Right ventricle myocardium superior (tissue), 1 donor: ENCODE measurements at regions not wholly inside any gene's neighbourhood (a gene's known extent, or its start where the extent isn't known, plus 50 kb on each side); places are given as distances from the start of the nearest gene placed in this dataset.

ENCODE experiments used
- ATAC-seq: fragments of 200-7000 bp; cut with Tn5 transposase; one replicate; pipeline ENCODE4 v1.9.1; 2020; ENCODE audit warnings: mild to moderate bottlenecking; ENCODE audit not compliant: poor library complexity
- DNase-seq: peaks from one replicate; pipeline ENCODE4 v3.0.0-alpha.2; 2020
- intact Hi-C: fragments of 100-400 bp; cut with DNase I; formaldehyde crosslinking; loops from one replicate; pipeline ENCODE4 v1.11.2; 2022
- donor health status: DM: no; HTN: yes; CAD: no; lungs with severe emphysema.

DNA sequence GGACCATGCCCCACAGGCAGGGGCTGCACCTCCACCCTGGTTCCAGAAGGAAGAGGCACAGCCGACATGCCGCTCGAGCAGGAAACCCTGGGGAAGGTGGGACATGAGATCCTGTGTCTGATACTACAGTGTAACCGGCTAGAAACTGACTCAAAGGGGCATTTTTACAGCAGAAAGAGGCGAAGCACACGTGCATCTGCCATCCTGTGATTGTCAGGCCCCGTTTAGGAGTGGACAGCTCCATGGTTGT is 62.7 kb downstream of the SIK1 start:
- no peak for ATAC-seq
- no peak for DNase-seq
- intact Hi-C loops = no loop called here

DNA sequence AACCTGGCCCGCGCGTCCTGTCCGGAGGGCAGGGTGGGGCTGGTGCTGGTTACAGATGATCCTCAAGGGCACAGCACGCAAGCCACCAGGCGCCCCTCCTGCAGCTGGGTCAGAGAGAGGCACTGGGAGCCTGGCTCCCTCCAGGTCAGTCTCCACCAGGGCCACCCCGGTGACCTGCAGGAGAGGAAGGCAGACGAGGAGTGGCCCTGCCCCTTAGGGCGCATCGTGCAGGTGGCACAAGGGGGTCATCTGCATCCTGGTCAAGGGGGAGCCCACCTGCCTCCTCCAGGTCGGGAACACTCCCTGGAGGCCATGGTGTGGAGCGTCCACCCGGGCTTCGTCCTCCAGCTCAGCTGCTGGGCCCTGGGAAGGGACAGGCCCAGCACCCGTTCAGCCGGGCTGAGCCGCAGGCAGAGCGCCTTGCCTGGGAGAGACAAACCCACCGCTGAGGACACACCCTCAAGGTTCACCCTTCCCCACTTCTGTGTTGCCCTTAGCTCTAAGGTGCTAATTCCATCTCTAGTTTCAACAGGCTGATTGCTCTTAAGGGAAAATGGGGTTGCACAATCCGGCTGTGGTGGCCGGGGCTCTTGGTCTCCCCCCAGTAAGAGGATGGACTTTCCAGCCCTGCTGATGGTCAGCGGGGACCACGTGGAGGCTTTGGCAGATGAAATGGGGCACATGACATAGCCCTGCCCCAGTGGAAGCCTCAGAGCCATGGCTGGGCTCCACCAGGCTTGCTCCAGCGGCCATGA is 63.2 kb downstream of the SIK1 start:
- intact Hi-C loops = no loop called here
- no peak for DNase-seq
- no peak for ATAC-seq

DNA sequence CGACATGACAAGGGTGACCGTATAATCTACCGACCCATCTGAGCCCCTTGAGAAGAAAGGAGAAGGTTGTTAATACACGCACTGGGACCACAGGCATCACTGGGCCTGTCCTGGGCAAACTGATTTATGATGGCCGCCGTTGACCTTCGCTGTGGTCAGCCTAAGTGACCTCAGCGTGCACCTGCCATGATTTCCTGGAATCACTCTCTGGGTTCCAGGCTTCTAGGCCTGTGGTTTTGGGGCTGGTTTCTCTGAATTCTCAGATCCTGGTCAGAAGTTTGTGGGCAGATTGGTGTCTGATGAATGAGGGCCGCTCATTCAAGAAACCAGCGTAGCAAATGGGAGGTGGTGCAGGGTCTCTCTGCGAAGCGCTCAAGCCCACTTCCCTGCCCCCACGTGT is 64.0 kb downstream of the SIK1 start:
- intact Hi-C loops = no loop called here
- ATAC-seq (no peak), DNase-seq (no peak)

DNA sequence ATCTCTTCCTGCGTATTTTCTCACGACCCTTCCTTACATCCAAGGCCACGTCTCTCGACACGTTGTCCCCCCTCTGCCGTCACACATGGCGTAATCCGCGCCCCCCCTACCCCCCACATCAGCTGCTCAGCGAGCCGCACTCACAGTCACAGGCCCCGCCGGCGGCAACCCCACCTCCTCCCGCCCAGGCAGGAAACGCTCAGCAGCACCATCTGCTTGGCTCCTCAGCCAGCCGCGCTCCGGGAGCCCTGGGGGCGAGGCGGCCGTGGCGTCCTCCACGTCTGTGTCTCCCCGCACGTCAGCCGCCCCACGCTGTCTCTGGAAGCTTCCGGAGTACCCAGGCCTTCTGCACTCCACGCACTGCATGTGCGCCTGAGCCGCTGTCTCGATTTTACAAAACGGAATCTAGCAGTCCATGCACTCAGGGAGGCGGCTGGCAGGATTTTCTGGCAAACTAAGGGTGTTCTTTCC is 64.6 kb downstream of the SIK1 start:
- DNase-seq (peak; percentile 83), ATAC-seq (peak; percentile 81)
- intact Hi-C loops = no loop called here

DNA sequence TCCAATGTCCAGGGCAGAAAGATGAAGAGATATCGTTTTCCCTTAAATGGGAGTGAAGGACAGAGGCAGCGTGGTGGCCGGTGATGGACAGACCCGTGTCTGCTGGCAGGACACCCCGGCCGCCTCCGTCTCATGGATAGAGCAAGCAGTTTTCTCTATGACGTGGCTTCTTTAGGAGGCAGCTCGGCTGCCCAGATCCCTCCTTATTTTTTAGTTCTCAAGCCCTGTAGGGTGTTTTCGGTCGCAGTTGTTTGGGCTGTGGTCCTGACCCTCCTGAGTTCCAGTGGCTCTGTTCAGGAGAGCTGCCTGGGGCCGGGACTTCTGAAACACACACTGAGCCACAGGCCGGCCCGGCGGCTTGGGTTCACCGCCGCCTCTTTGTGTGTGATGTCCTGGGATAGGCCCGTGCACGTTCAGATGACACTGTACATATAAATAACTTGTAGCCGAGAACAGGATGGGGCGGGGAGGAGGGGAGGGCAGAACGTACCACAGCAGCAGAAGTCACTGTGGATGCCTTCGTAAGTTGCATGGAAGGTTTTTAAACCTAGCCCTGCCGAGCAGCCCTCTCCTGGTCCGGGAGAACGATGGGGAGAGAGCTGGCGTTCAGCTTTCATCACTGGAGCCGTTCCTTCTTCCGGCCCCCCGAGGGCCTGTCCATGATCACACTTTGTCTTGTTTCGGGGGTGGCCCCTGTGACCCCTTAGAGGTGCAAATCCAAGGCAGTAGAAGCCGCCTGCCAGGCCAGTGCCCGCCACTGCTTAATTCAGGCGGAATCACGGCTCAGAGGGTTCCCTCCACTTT is 65.2 kb downstream of the SIK1 start:
- DNase-seq (peak; percentile 76), ATAC-seq (peak; percentile 85)
- intact Hi-C loops = no loop called here

DNA sequence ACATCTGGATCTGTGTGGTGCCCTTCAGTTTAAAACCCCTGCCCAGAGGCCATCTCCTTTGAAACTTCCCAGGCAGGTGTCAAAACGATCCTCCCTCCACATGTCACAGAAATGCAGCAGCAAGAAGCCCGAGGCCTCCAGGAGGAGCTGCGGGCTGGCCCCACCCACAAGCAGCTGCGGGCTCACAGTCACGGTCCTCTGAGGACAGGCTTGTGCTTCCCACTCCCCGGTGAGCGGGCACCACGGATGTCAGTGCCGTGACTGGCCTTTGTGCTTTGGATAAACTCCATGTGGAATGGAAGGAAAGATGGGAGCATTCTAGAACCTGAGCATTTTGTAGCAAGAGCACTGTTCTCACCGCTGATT is 65.8 kb downstream of the SIK1 start:
- peak; percentile 49 for ATAC-seq
- no peak for DNase-seq
- intact Hi-C loops = no loop called here

DNA sequence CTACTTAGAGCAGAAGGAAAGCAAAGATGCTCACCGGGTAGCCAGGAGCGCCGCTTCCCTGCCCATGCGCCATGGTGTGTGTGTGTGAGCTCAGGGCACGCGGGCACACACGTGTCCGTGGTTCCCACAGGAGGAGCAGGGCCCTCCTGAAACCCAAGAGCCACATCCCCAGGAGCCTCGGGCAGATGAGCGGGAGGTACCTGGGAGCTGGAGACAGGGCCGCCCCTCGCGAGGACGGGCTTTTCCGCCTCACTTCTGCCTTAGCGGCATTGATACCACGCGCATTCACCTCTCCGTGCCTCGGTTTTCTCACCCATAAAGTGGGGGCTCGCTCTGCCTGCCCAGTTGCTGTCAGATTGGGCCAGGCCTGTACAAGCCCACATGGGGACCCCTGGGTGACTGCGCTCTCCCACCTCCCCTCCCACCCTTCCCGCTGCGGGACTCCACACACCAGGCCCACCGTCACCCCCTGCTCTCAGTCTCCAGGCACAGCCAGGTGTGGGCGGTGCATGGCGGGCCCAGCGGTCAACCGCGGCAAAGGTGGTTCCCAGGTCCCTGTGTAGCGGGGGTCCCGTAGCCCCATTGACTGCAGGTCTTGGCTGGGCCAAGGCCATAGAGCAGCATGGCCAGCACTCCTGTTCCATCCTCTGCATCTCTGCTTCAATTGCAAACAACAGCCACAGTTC is 66.3 kb downstream of the SIK1 start:
- intact Hi-C loops = no loop called here
- DNase-seq (no peak), ATAC-seq (no peak)

DNA sequence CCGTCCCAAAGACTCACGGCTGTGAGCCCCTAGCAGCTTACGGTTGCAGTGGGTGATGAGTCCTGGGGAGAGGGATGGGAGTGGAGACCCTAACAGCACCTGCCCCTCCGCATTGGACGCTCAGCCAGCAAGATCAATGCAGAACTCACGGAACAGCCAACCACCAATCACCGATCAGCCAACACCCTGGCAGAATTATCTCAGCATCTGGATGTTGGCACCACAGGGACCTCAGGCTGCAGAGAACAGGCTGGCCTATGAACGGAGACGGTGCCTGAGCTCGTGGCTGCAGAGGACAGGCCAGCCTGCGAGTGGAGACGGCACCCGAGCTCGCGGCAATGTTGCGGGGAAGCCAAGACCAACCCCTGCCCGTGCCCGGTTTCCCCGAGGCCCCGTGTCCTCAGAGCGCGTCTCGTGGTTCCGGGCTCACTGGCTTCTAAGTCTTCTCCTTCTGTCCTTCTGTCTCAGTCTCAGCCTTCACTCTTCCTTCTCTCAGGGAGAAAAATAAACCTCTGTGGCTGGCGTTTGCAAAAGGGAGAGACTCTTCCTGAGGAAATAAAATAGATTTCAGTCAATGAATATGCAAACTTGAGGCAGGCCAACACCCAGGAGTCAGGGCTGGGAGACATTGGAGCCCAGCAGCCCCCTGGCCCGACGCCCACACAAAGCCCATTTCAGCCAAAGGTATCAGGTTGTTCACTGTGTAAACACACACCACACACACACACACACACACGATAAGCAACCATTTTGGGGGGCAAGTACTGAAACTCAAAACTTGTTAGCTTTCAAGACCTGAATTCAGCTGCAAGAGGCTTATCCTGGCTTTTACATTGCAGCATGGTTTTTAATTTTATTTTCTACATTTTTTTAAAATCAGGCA is 67.8 kb downstream of the SIK1 start:
- ATAC-seq (no peak), DNase-seq (no peak)
- intact Hi-C loops = no loop called here

DNA sequence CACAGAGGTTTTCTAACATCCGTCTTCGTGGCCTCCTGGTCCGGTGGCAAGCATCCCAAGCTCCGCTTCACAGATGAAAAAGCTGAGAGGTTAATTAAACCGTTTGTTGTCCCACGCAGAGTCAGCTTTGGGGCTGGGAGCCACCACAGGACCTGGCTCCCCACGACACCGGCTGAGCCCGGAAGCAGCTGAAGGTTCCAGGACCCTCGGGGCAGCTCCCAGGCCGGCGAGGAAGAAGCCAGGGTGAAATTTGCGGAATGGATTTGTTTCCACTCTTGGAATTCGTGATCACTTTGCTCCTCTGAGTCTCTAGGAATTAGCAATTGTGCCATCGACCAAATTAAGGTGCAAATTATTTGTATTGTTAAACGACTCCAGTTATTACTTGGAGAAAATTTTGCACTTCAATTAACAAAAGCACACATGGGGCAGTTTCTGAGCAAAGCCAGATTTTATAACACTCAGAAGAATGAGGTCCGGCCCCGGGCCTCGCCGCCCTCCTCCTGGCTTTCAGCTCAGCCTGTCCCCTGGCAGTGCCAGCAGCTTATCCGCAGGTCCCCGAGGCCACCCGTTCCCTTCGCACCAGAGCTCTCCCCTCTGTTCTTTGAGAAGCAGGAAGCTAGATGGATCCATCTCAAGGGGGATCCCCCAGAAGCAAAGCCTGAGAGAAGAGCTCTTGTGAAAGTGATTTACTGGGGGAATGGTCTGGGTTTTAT is 69.1 kb downstream of the SIK1 start:
- no peak for ATAC-seq
- intact Hi-C loops = no loop called here
- no peak for DNase-seq

DNA sequence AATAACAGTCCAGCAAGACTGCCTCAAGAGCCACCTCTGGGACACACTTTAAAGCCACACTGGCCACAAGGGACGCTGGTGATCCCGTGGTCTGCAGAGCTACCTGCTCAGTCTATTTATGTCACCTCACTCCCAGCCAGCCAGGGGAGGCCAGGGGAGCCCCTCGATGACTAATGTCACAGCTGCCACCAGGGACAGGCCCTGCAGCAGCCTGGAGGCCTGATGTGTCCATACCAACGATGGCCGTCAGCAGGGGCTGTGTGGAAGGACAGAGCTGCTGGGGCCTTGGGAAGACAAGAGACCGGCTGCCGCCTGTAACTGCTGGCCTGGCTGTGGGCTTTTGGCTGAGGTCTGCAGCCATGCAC is 71.0 kb downstream of the SIK1 start:
- no peak for ATAC-seq
- intact Hi-C loops = no loop called here
- no peak for DNase-seq

DNA sequence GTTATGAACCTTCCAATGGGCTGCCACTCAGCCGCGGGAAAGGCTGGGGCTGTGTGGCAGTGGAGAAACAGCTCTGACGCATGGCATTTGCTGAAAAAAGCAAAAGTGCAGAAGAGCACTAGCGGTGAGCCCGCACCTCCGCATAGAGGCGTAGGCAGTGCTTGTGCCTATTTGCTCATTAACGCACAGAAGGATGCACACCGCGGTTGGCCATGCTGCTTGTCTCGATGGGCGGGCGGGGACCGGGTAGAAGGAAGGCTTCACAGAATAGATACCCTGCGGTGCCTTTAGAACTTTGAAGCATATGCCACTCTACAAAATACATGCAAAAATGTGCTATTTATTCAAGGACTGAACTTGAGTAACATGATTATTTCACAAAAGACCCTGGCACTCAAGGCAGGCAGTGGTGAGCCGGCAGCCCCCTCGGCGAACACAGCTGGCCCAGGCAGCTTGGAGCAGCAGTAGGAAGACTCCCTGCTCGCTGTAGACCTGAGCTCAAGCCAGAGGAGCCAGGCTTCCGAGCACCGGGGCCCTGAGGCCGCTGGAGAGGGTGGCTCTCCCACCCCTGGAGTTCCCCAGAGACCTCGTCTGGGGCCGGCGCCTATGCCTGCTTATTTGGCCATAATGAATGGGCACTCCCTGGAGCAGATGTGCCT is 71.5 kb downstream of the SIK1 start:
- intact Hi-C loops = no loop called here
- no peak for DNase-seq

DNA sequence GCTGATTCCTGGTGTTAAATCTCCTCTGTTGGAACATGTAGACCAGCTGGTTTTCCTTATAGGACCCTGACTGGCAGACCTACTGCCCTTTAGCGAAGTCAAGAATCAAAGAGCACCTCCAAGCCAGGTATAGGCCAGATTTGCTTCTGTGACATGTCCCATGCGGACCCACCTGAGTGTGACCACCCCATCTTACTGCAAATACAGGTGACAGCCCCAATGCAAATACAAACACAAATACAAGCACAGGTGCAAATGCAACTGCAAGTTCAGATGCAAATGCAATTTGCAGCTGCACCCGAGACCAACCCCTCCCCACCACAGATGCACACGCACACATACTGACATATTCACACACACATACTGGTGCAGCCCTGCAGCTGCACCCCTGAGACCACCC is 72.3 kb downstream of the SIK1 start:
- intact Hi-C loops = loop anchor here (5.0 kb wide), 1 partner anchor 52 kb away; no protein-coding TSS in a partner anchor
- no peak for ATAC-seq
- no peak for DNase-seq

More for the DNA sequence above, 71.5 kb downstream of the SIK1 start:
- ATAC-seq = no peak

DNA sequence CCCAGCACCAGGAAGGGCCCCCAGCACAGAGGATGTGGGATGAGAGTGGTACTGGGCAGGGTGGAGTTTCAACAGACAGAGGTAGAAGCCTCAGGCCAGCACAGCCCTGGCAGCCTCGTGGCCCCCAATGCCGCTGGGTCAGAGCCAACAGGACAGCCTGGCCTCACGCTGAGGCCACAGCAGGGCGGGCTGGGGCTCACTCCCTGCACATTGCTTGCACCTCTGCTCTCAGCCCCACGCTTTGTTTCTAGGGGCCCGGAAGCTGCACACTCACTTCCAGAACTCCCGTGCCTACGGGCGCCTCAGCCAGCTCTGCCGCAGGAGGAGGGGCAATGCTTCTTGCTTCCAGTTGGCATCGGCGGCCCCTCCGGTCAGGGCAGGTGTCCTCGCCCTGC is 72.9 kb downstream of the SIK1 start:
- intact Hi-C loops = loop anchor here (5.0 kb wide), 1 partner anchor 52 kb away; no protein-coding TSS in a partner anchor
- DNase-seq (no peak), ATAC-seq (no peak)

DNA sequence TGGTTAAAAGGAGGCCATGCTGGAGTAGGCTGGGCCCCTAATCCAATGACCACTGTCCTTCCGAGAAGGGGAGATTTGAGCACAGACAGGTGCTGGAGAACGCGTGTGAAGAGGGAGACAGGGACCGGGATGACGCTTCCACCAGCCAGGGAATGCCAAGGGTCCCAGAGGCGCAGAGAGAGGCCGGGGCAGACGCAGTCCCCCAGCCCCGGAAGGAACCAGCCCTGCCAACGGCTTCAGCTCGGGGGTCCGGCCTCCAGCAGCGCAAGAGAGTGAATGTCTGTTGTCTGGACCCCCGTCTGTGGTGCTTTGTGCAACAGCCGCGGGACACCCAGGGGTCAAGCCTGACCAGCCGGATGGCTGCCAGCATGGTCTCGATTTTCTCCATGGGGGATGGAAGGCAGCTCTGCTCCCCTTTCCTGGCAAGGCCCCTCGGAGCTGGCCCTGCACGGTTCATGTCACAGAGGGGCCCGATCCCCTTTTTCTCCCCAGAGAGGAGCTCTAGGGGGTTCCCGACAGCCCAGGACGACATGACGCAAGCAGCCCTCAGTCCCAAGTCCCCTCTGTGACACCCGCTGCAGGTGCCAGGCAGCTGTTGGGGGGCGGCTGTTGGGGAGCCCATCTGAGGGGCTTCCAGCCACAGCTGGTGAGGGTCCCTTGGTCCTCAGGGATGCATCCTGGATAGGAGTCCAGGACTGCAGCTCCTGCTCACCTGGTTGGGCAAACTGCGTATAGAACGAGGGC is 73.5 kb downstream of the SIK1 start:
- no peak for ATAC-seq
- intact Hi-C loops = loop anchor here (5.0 kb wide), 1 partner anchor 51 kb away; no protein-coding TSS in a partner anchor
- DNase-seq = no peak

DNA sequence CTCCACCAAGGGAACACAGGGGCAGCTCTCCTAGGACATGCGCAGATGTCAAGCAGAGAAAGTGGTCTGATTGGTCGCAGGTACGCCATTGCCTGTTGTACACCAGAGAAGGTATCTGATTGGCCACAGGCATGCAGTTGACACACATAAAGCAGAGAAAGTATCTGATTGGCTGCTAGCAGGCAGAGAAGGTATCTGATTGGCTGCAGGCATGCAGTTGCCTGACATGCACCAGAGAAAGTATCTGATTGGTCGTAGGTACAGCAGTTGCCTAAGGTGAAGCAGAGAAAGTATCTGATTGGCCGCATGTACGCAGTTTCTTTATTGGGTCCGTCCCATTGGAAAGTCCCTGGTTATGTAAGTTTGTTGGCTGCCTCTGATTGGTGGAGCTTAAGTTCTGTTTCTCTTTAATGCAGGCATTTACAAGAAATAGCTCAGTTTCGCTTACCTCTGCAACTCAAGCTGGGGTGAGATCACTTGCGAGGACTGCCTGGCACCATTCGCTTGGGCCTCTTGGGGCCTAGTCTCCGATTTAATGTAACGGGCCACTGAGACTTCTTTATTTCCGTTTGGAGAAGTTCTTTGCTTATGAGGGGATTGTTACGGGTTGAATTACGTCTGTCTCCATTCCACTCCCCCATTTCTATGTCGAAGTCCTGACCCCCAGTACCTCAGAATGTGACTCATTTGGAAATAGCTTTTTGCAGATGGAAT is 74.2 kb downstream of the SIK1 start:
- DNase-seq = no peak
- intact Hi-C loops = loop anchor here (5.0 kb wide), 1 partner anchor 50 kb away; no protein-coding TSS in a partner anchor
- no peak for ATAC-seq

DNA sequence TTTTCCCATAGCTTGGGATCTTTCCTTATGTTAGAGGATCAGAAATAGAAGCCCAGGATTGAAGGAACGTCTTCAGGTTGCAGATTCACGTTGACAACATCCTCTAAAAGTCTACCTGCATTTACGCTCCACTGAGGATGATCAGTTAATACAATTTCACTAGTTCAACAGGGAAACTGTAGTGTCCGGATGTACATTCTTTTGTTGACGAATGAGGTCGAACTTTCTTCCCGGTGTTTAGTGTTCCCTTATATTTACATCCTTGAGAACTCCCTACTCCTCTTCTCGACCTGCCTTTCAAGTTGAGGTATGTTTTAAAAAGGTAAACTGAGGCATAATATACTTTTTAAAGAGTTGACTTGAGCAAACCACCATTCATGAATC is 74.8 kb downstream of the SIK1 start:
- DNase-seq (no peak), ATAC-seq (no peak)
- intact Hi-C loops = loop anchor here (5.0 kb wide), 1 partner anchor 50 kb away; no protein-coding TSS in a partner anchor
